Endothelial cell of umbilical vein (primary cell): ENCODE measurements at regions not wholly inside any gene's neighbourhood (a gene's known extent, or its start where the extent isn't known, plus 50 kb on each side); places are given as distances from the start of the nearest gene placed in this dataset.

ENCODE experiments used
- BruUV-seq: library from RNA; stranded (reverse); fragments of 400-500 nt; replicated peaks from 2 replicates; lab custom pipeline; 2021; lab: Mats Ljungman, UMichigan
- CTCF ChIA-PET: fragments of 300-600, 350-600 bp; sonication (Branson Sonifier 250); formaldehyde crosslinking; loops from one replicate; lab custom pipeline; 2021; ENCODE audit warnings: antibody characterized with exemption, inconsistent platforms; lab: Charles Lee
- POLR2A ChIA-PET: fragments of 300-600, 350-600 bp; sonication (Branson Sonifier 250); formaldehyde crosslinking; loops from one replicate; lab custom pipeline; 2021; ENCODE audit warnings: antibody characterized with exemption, inconsistent platforms; lab: Charles Lee
- DNase-seq: peaks from one replicate; pipeline ENCODE4 v3.0.0-alpha.2; 2011; ENCODE audit warnings: low read depth, low spot score
- FAIRE-seq: peaks from 2 replicates; lab custom pipeline; 2011; peaks lifted over from hg19 to GRCh38; lab: Jason Lieb, UNC
- H2AFZ ChIP-seq: 2 replicates; pipeline ENCODE4 v1.6.0; 2012; ENCODE audit warnings: low read depth, low read length, control low read depth, inconsistent platforms
- H3K27ac ChIP-seq: 2 replicates; pipeline ENCODE4 v1.5.1; 2011; ENCODE audit warnings: low read depth, mild to moderate bottlenecking, control low read depth, low read length, moderate library complexity; ENCODE audit not compliant: insufficient read depth
- H3K27me3 ChIP-seq, 2 experiments: 2 replicates each; pipeline versions ENCODE4 v1.6.0 to v1.6.1; 2011; ENCODE audit warnings: low read length in 2 of 2, mixed read lengths in 1 of 2; ENCODE audit not compliant: control insufficient read depth in 2 of 2, insufficient read depth in 2 of 2
- H3K36me3 ChIP-seq, 2 experiments: 2 replicates in 1 of 2; 3 replicates in 1 of 2; pipeline ENCODE4 v1.5.1; 2011; ENCODE audit warnings: low read length in 2 of 2, mild to moderate bottlenecking in 1 of 2, moderate library complexity in 1 of 2; ENCODE audit not compliant: control insufficient read depth in 2 of 2, insufficient read depth in 2 of 2; ENCODE audit errors: extremely low read depth in 1 of 2
- H3K4me1 ChIP-seq: 3 replicates; pipeline ENCODE4 v1.5.1; 2011; ENCODE audit warnings: mild to moderate bottlenecking, low read length; ENCODE audit not compliant: control insufficient read depth, insufficient read depth; ENCODE audit errors: extremely low read depth
- H3K4me2 ChIP-seq: 2 replicates; pipeline ENCODE4 v1.6.1; 2011; ENCODE audit warnings: low read length, control low read depth, mixed read lengths; ENCODE audit not compliant: insufficient read depth
- H3K4me3 ChIP-seq, 3 experiments: fragments of 200-600 bp in 1 of 3; sonication (generic), shearing (Covaris generic) in 1 of 3; replicated peaks in 1 of 3; 2 replicates each; pipeline ENCODE4 v1.5.1; 2011 to 2016; ENCODE audit warnings: control low read depth in 3 of 3, low read length in 3 of 3, mild to moderate bottlenecking in 2 of 3, inconsistent platforms in 1 of 3, low read depth in 1 of 3, moderate library complexity in 1 of 3; ENCODE audit not compliant: insufficient read depth in 1 of 3
- H3K79me2 ChIP-seq: 2 replicates; pipeline ENCODE4 v1.6.0; 2012; ENCODE audit warnings: low read length, inconsistent platforms; ENCODE audit not compliant: control insufficient read depth, insufficient read depth
- H3K9ac ChIP-seq: replicated peaks from 2 replicates; pipeline ENCODE3; 2011; ENCODE audit warnings: low read length, control low read depth; ENCODE audit not compliant: insufficient read depth; ENCODE audit errors: extremely low read depth
- H3K9me1 ChIP-seq: replicated peaks from 3 replicates; pipeline ENCODE4 v1.6.0; 2011; ENCODE audit warnings: mild to moderate bottlenecking, low read length; ENCODE audit not compliant: control insufficient read depth, insufficient read depth; ENCODE audit errors: extremely low read depth
- H3K9me3 ChIP-seq: replicated peaks from 2 replicates; pipeline ENCODE4 v1.5.1; 2012; ENCODE audit warnings: low read length, inconsistent platforms; ENCODE audit not compliant: control insufficient read depth, insufficient read depth
- H4K20me1 ChIP-seq: replicated peaks from 2 replicates; pipeline ENCODE3; 2011; ENCODE audit warnings: mild to moderate bottlenecking, low read length; ENCODE audit not compliant: control insufficient read depth, insufficient read depth; ENCODE audit errors: extremely low read depth
- CTCF ChIP-seq, 2 donors: IDR thresholded peaks; 1 replicate in 1 of 2; 2 replicates in 1 of 2; pipeline ENCODE4 v1.5.1; 2011; ENCODE audit warnings: low read length in 2 of 2, mild to moderate bottlenecking in 2 of 2, moderate library complexity in 2 of 2, control low read depth in 1 of 2, inconsistent platforms in 1 of 2, low read depth in 1 of 2; ENCODE audit not compliant: insufficient read depth in 1 of 2; ENCODE audit errors: extremely low read depth in 1 of 2
- EZH2 ChIP-seq: IDR thresholded peaks from 2 replicates; pipeline ENCODE4 v1.6.1; 2012; ENCODE audit warnings: borderline replicate concordance, low read depth, mild to moderate bottlenecking, moderate library complexity, low read length, inconsistent platforms; ENCODE audit not compliant: severe bottlenecking
- FOS ChIP-seq: IDR thresholded peaks from 2 replicates; pipeline ENCODE4 v1.6.1; 2011; ENCODE audit warnings: mild to moderate bottlenecking, low read length, moderate library complexity, borderline replicate concordance; ENCODE audit not compliant: insufficient read depth
- GATA2 ChIP-seq: IDR thresholded peaks from 2 replicates; pipeline ENCODE4 v1.7.0; 2011; ENCODE audit warnings: low read depth, mild to moderate bottlenecking, moderate library complexity, mixed read lengths, low read length; ENCODE audit not compliant: insufficient read length, insufficient read depth
- JUN ChIP-seq: IDR thresholded peaks from 2 replicates; pipeline ENCODE4 v1.6.1; 2011; ENCODE audit warnings: borderline replicate concordance, low read depth; ENCODE audit not compliant: insufficient read length, insufficient read depth
- MYC ChIP-seq: IDR thresholded peaks from one replicate; pipeline ENCODE4 v1.6.1; 2011; ENCODE audit warnings: mild to moderate bottlenecking, low read depth, low read length
- POLR2A ChIP-seq: IDR thresholded peaks from 2 replicates; pipeline ENCODE4 v1.6.1; 2012; ENCODE audit warnings: low read depth, mild to moderate bottlenecking, control low read depth, low read length
- POLR2AphosphoS5 ChIP-seq: IDR thresholded peaks from 2 replicates; pipeline ENCODE4 v1.6.1; 2012; ENCODE audit warnings: low read depth, mild to moderate bottlenecking, control low read depth, low read length, moderate library complexity; ENCODE audit not compliant: insufficient read depth
- dilution Hi-C: fragments of 300-500 bp; cut with MboI; formaldehyde crosslinking; loops from one replicate; pipeline ENCODE4 v1.15.0; 2019; ENCODE audit warnings: low sequenced_read_pairs; ENCODE audit not compliant: extremely low pct_ligation_motif_present
- intact Hi-C: fragments of 100-400 bp; cut with micrococcal nuclease; formaldehyde crosslinking; loops from one replicate; pipeline ENCODE4 v1.10.0; 2022
- TF ChIP-seq, protein P1 (sequence below): IDR thresholded peaks from 2 replicates; pipeline ENCODE4 v1.6.1; 2011; ENCODE audit not compliant: insufficient read depth, insufficient read length

DNA sequence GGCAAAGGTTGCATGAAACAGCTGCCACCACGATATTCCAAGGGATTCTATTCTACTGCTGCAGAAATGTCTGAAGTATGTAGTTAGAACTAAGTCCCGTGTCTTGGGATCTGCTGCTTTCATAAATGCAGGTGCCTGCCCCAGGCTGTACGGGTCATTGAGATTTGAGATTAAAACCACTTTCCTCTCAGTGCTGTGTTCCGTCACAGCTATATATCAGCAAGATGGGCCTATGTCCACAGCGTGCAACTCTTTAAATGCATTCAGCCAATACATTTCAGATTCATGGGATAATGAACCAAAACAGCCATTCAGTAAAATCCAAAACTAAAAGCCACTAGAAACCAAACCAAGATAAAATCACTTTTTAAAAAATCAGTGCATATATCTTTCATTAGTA, 107.3 kb upstream of the LUZP2 start:
- H3K9ac ChIP-seq: no peak overlapping the region
- no peak overlapping the region for H3K27ac ChIP-seq
- dilution Hi-C loops (no loop called here), intact Hi-C loops (no loop called here)
- H3K4me2 ChIP-seq: no peak overlapping the region
- FAIRE-seq (no peak), DNase-seq (no peak)
- H3K9me1 ChIP-seq: no peaks in the 10 kb centered on the region
- no peak overlapping the region for H3K4me3 ChIP-seq
- no peaks in the 10 kb centered on the region for H4K20me1 ChIP-seq
- H3K9me3 ChIP-seq: no peaks in the 10 kb centered on the region
- H3K27me3 ChIP-seq: no peaks in the 10 kb centered on the region
- POLR2A ChIA-PET: no interaction called here
- H3K36me3 ChIP-seq: no peaks in the 10 kb centered on the region
- no peaks in the 10 kb centered on the region for H3K4me1 ChIP-seq
- no TSS peak for BruUV-seq
- H2AFZ ChIP-seq: no peak overlapping the region
- no peak for TF ChIP-seq POLR2AphosphoS5
- no peak for TF ChIP-seq POLR2A
- no peak for TF ChIP-seq JUN
- TF ChIP-seq, protein P1, sequence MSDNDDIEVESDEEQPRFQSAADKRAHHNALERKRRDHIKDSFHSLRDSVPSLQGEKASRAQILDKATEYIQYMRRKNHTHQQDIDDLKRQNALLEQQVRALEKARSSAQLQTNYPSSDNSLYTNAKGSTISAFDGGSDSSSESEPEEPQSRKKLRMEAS: no peak
- no peak for TF ChIP-seq FOS
- no peak for TF ChIP-seq CTCF (IDR thresholded peaks at IDR 0.05; ENCODE audit: extremely low read depth in 1 of 2, insufficient read depth in 1 of 2, low read depth in 1 of 2, low read length in 2 of 2)
- TF ChIP-seq GATA2: no peak
- TF ChIP-seq MYC: no peak
- TF ChIP-seq EZH2: no peak
- no peaks in the 10 kb centered on the region for H3K79me2 ChIP-seq
- CTCF ChIA-PET: no interaction called here
